CD14-positive monocyte (primary cell): ENCODE measurements at regions not wholly inside any gene's neighbourhood (a gene's known extent, or its start where the extent isn't known, plus 50 kb on each side); places are given as distances from the start of the nearest gene placed in this dataset.
A peak's percentile ranks its signal among the peaks of the same experiment; 100 is the strongest.

ENCODE experiments used
- DNase-seq, 3 donors: peaks; one replicate each; pipeline ENCODE4 v3.0.0-alpha.2; 2011 to 2022
- H2AFZ ChIP-seq: 2 replicates; pipeline ENCODE4 v1.6.0; 2012; ENCODE audit warnings: mild to moderate bottlenecking, low read depth, low read length, inconsistent platforms; ENCODE audit not compliant: insufficient read depth, poor library complexity, severe bottlenecking
- H3K27ac ChIP-seq, 2 donors: 1 replicate in 1 of 2; 2 replicates in 1 of 2; pipeline ENCODE4 v1.5.1; 2012 to 2013; ENCODE audit warnings: low read length in 2 of 2, control low read depth in 1 of 2, inconsistent platforms in 1 of 2, low read depth in 1 of 2, mild to moderate bottlenecking in 1 of 2
- H3K27me3 ChIP-seq, 2 donors: one replicate each; pipeline versions ENCODE4 v1.6.0 to v1.6.1; 2011 to 2013; ENCODE audit warnings: low read length in 2 of 2; ENCODE audit not compliant: control insufficient read depth in 2 of 2, insufficient read depth in 2 of 2
- H3K36me3 ChIP-seq, 2 donors: replicated peaks in 1 of 2; 1 replicate in 1 of 2; 2 replicates in 1 of 2; pipeline versions ENCODE4 v1.5.1 to v1.6.1; 2012 to 2013; ENCODE audit warnings: low read length in 2 of 2, control low read depth in 1 of 2, inconsistent platforms in 1 of 2, mild to moderate bottlenecking in 1 of 2; ENCODE audit not compliant: insufficient read depth in 2 of 2, control insufficient read depth in 1 of 2
- H3K4me1 ChIP-seq, 2 donors: 1 replicate in 1 of 2; 2 replicates in 1 of 2; pipeline versions ENCODE4 v1.5.1 to v1.6.1; 2012 to 2013; ENCODE audit warnings: low read length in 2 of 2, control low read depth in 1 of 2, inconsistent platforms in 1 of 2, mild to moderate bottlenecking in 1 of 2, moderate library complexity in 1 of 2; ENCODE audit not compliant: insufficient read depth in 2 of 2, control insufficient read depth in 1 of 2
- H3K4me2 ChIP-seq: replicated peaks from 2 replicates; pipeline ENCODE3; 2012; ENCODE audit warnings: low read length, moderate library complexity, mild to moderate bottlenecking; ENCODE audit not compliant: poor library complexity, severe bottlenecking; ENCODE audit errors: extremely low read depth
- H3K4me3 ChIP-seq, 3 experiments: fragments of 200-600 bp in 1 of 3; sonication (generic) in 1 of 3; replicated peaks in 1 of 3; 1 replicate in 2 of 3; 2 replicates in 1 of 3; pipeline ENCODE4 v1.5.1; 2011 to 2013; ENCODE audit warnings: low read length in 3 of 3, mild to moderate bottlenecking in 3 of 3, control low read depth in 2 of 3, low read depth in 2 of 3, inconsistent platforms in 1 of 3, moderate library complexity in 1 of 3
- H3K79me2 ChIP-seq: 2 replicates; pipeline ENCODE4 v1.6.0; 2012; ENCODE audit warnings: mild to moderate bottlenecking, control low read depth, inconsistent platforms, low read length, moderate library complexity; ENCODE audit not compliant: insufficient read depth
- H3K9ac ChIP-seq: 2 replicates; pipeline ENCODE4 v1.6.0; 2017; ENCODE audit warnings: low read length, mild to moderate bottlenecking; ENCODE audit not compliant: insufficient read depth, poor library complexity, severe bottlenecking
- H3K9me3 ChIP-seq, 2 donors: replicated peaks in 1 of 2; 1 replicate in 1 of 2; 2 replicates in 1 of 2; pipeline versions ENCODE4 v1.5.1 to v1.6.1; 2012 to 2013; ENCODE audit warnings: low read length in 2 of 2, control low read depth in 1 of 2; ENCODE audit not compliant: control insufficient read depth in 1 of 2, insufficient read depth in 1 of 2
- H4K20me1 ChIP-seq: 2 replicates; pipeline ENCODE4 v1.6.0; 2012; ENCODE audit warnings: mild to moderate bottlenecking, low read length, control low read depth, moderate library complexity; ENCODE audit not compliant: insufficient read depth
- H3K27ac Mint-ChIP-seq, 7 donors: one replicate each; pipeline ENCODE4 v1.8.0; 2020; ENCODE audit warnings: mild to moderate bottlenecking in 7 of 7, mixed read lengths in 7 of 7, moderate library complexity in 6 of 7, inconsistent platforms in 2 of 7
- H3K27me3 Mint-ChIP-seq, 3 donors: one replicate each; pipeline ENCODE4 v1.8.0; 2021 to 2022; ENCODE audit warnings: low read depth in 3 of 3, mild to moderate bottlenecking in 3 of 3, mixed read lengths in 3 of 3, moderate library complexity in 3 of 3, inconsistent platforms in 1 of 3
- H3K36me3 Mint-ChIP-seq, 2 donors: one replicate each; pipeline ENCODE4 v1.8.0; 2020; ENCODE audit warnings: mixed read lengths in 2 of 2, inconsistent platforms in 1 of 2, mild to moderate bottlenecking in 1 of 2
- H3K4me1 Mint-ChIP-seq: one replicate; pipeline ENCODE4 v1.8.0; 2020; ENCODE audit warnings: mild to moderate bottlenecking, mixed read lengths
- H3K4me3 Mint-ChIP-seq, 2 donors: one replicate each; pipeline ENCODE4 v1.8.0; 2020; ENCODE audit warnings: mild to moderate bottlenecking in 2 of 2, mixed read lengths in 2 of 2, moderate library complexity in 1 of 2
- H3K9me3 Mint-ChIP-seq, 7 donors: one replicate each; pipeline ENCODE4 v1.8.0; 2020 to 2022; ENCODE audit warnings: mixed read lengths in 7 of 7, mild to moderate bottlenecking in 6 of 7, moderate library complexity in 6 of 7, inconsistent platforms in 2 of 7
- WGBS: methylation state at CpG from one replicate; pipeline ENCODE4 v1.1.5; 2013; ENCODE audit warnings: missing lambda C conversion rate; ENCODE audit not compliant: insufficient coverage; 5-methylcytosine and 5-hydroxymethylcytosine counted together
- intact Hi-C, 2 donors: fragments of 100-400 bp; cut with micrococcal nuclease; formaldehyde crosslinking; loops; one replicate each; pipeline versions ENCODE4 v1.15.0 to v1.15.1; 2023
- TF ChIP-seq, protein P1 (sequence below): fragments of 200-600 bp; IDR thresholded peaks from one replicate; pipeline ENCODE4 v1.8.0; 2022; ENCODE audit warnings: antibody characterized with exemption, mild to moderate bottlenecking

DNA sequence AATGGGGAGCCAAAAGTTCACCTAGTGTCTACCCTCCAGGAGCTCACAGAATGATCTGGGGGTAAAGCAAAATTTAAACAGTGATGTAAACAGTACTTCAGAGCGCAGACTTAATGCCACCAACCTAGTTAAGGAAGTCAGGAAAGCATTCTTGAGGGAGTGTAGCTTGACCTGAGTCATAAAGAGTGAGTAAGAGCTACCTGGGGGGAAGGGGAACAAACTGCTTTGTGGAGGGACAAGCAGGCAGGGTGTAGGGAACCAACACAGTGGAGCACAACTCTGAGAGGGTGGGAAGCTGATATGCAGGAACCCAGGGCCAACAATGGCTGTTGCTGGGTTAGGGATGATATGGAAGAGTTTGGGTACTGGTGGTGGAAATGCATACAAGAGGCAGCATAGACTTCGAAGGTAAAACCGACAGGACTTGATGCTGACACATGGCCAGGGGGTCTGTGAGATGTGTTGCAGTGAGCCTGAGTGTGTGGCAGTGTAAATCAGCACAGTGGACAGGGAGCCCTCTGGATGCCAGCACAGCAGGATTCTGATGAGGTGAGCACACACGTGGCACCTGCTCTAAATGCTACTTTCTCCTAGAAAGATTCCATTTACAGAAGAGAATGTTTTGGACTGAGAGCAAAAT lies 58.3 kb upstream of the CYP2D6 start:
- Mint-ChIP-seq H3K4me1 (peaks cover 2% of the 10 kb centered on the region), H3K27me3 (no peaks in the 10 kb centered on the region), H3K36me3 (peaks cover 8 to 25% of the 10 kb centered on the region in 2 donors), H3K9me3 (no peaks in the 10 kb centered on the region), H3K4me3 (no peak overlapping the region), H3K27ac (peak overlapping the region in 1 of 7 donors; percentile 1)
- Histone ChIP-seq H3K4me2 (no peak overlapping the region), H4K20me1 (peaks cover 98% of the 10 kb centered on the region), H2AFZ (no peak overlapping the region), H3K9me3 (no peaks in the 10 kb centered on the region), H3K4me1 (no peaks in the 10 kb centered on the region), H3K9ac (no peak overlapping the region), H3K27ac (no peak overlapping the region), H3K36me3 (peaks cover 0 to 9% of the 10 kb centered on the region in 2 donors), H3K27me3 (no peaks in the 10 kb centered on the region), H3K79me2 (peaks cover 31% of the 10 kb centered on the region), H3K4me3 (no peak overlapping the region)
- TF ChIP-seq, protein P1, sequence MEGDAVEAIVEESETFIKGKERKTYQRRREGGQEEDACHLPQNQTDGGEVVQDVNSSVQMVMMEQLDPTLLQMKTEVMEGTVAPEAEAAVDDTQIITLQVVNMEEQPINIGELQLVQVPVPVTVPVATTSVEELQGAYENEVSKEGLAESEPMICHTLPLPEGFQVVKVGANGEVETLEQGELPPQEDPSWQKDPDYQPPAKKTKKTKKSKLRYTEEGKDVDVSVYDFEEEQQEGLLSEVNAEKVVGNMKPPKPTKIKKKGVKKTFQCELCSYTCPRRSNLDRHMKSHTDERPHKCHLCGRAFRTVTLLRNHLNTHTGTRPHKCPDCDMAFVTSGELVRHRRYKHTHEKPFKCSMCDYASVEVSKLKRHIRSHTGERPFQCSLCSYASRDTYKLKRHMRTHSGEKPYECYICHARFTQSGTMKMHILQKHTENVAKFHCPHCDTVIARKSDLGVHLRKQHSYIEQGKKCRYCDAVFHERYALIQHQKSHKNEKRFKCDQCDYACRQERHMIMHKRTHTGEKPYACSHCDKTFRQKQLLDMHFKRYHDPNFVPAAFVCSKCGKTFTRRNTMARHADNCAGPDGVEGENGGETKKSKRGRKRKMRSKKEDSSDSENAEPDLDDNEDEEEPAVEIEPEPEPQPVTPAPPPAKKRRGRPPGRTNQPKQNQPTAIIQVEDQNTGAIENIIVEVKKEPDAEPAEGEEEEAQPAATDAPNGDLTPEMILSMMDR: no peak
- WGBS: 94% methylated on average over 3 of the region's 4 CpGs
- DNase-seq: no peak
- intact Hi-C loops: no loop called here

DNA sequence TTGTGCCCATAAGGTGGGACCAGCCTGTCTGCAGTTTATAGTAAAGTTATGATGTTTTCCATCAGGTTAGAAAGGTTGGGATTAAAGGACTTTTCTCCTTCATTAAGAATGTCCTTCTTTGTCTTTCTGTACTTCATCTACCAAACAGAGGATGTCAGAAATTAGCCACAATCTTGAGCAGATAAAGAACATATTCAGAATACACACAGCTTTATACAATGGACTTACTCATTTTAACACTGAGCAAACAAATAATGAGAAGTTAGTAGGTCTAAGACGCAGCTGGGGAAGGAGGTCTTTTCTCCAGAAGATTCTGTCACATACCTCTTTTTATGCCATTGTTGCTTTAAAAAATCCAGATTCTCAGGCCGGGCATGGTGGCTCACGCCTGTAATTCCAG lies 57.0 kb upstream of the CYP2D6 start:
- Histone ChIP-seq H3K4me2 (no peak overlapping the region), H4K20me1 (peaks cover 99% of the 10 kb centered on the region), H3K9ac (no peak overlapping the region), H2AFZ (no peak overlapping the region), H3K79me2 (peaks cover 24% of the 10 kb centered on the region), H3K4me3 (no peak overlapping the region), H3K27ac (no peak overlapping the region), H3K9me3 (no peaks in the 10 kb centered on the region), H3K4me1 (no peaks in the 10 kb centered on the region), H3K36me3 (peaks cover 0 to 9% of the 10 kb centered on the region in 2 donors), H3K27me3 (no peaks in the 10 kb centered on the region)
- Mint-ChIP-seq H3K27ac (no peak overlapping the region), H3K9me3 (no peaks in the 10 kb centered on the region), H3K4me1 (peaks cover 2% of the 10 kb centered on the region), H3K27me3 (no peaks in the 10 kb centered on the region), H3K4me3 (no peak overlapping the region), H3K36me3 (peaks cover 8 to 25% of the 10 kb centered on the region in 2 donors)
- DNase-seq: no peak
- 100% methylated on average over 2 of the region's 3 CpGs for WGBS
- intact Hi-C loops: no loop called here
- TF ChIP-seq, protein P1: no peak
